Adrenal gland (tissue), 5 donors: ENCODE measurements at regions not wholly inside any gene's neighbourhood (a gene's known extent, or its start where the extent isn't known, plus 50 kb on each side); places are given as distances from the start of the nearest gene placed in this dataset.

Source experiments
- POLR2A ChIP-seq, 2 donors: fragments of 450-650 bp; IDR thresholded peaks; one replicate each; pipeline ENCODE4 v1.6.1; 2017; ENCODE audit warnings: antibody characterized with exemption in 2 of 2, mild to moderate bottlenecking in 2 of 2, moderate library complexity in 1 of 2
- TF ChIP-seq, protein P1 (sequence below), 6 experiments: fragments of 450-650 bp in 4 of 6; fragments of 200-600 bp in 2 of 6; sonication (generic) in 1 of 6; IDR thresholded peaks; 1 replicate in 5 of 6; 2 replicates in 1 of 6; pipeline versions ENCODE4 v1.5.1 to v1.8.0; 2016 to 2021; ENCODE audit warnings: antibody characterized with exemption in 6 of 6, mild to moderate bottlenecking in 2 of 6, moderate library complexity in 1 of 6
- donor health status: DM: no; HTN: no; CAD: no.

DNA sequence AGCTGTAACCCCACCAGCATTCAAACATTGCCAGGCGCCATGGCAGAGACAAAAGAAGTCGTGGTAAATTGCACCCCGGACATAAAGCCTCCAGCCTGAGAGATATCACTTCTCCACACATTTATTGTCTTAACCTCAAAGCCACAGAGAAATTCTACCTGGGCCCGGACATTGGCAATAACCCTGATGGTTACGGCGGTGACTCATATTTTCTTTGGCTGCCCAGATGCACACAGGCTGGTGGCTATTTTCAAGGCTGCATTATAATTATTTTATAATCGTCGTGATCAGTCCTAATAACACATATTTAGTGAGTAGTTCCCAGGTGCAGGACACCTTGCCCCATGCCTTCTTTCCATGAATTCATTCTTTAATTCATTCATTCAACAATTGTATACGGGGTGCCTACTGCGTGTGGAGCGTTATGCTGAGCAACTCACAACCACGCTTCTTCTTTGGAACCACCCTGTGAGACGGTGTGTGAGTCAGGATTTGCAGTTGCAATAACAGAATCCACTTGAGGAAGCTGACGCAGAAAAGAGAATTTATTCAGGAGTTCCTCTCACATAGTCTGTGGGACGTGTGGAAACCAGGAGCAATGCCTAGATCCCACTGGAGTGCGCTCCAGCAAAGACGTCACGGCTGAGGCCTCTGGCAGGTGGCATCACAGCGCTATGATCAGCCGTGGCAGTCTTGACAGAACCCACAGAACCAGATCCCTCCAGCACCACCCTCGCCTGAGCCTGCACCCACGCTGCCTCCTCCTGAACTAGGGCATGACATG lies 245.7 kb downstream of the FOXL1 start:
- TF ChIP-seq, protein P1, sequence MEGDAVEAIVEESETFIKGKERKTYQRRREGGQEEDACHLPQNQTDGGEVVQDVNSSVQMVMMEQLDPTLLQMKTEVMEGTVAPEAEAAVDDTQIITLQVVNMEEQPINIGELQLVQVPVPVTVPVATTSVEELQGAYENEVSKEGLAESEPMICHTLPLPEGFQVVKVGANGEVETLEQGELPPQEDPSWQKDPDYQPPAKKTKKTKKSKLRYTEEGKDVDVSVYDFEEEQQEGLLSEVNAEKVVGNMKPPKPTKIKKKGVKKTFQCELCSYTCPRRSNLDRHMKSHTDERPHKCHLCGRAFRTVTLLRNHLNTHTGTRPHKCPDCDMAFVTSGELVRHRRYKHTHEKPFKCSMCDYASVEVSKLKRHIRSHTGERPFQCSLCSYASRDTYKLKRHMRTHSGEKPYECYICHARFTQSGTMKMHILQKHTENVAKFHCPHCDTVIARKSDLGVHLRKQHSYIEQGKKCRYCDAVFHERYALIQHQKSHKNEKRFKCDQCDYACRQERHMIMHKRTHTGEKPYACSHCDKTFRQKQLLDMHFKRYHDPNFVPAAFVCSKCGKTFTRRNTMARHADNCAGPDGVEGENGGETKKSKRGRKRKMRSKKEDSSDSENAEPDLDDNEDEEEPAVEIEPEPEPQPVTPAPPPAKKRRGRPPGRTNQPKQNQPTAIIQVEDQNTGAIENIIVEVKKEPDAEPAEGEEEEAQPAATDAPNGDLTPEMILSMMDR (IDR thresholded peaks at IDR 0.05), result no peak
- no peak for TF ChIP-seq POLR2A (IDR thresholded peaks at IDR 0.05)
